PC-9 (cell line): ENCODE measurements at regions not wholly inside any gene's neighbourhood (a gene's known extent, or its start where the extent isn't known, plus 50 kb on each side); places are given as distances from the start of the nearest gene placed in this dataset.

Experiments
- BruUV-seq: library from RNA; stranded (reverse); fragments of 400-500 nt; replicated peaks from 2 replicates; lab custom pipeline; 2021; lab: Mats Ljungman, UMichigan
- CTCF ChIA-PET: fragments of 300-600 bp; sonication (Branson Sonifier 250); formaldehyde crosslinking; loops from one replicate; lab custom pipeline; 2022; ENCODE audit warnings: antibody characterized with exemption; lab: Charles Lee
- POLR2A ChIA-PET: fragments of 300-600 bp; sonication (Branson Sonifier 250); formaldehyde crosslinking; loops from one replicate; lab custom pipeline; 2022; ENCODE audit warnings: antibody characterized with exemption; ENCODE audit not compliant: unreplicated experiment; lab: Charles Lee
- DNase-seq, 2 experiments: peaks; one replicate each; pipeline versions ENCODE4 v3.0.0 to v3.0.0-alpha.2; 2015 to 2022; ENCODE audit warnings: mixed read lengths in 1 of 2
- H2AFZ ChIP-seq: fragments of 200-600 bp; sonication (generic); 2 replicates; pipeline ENCODE4 v1.8.1; 2017; ENCODE audit warnings: antibody characterized with exemption
- H3F3A ChIP-seq: fragments of 200-600 bp; sonication (generic); 2 replicates; pipeline ENCODE4 v1.8.1; 2017; ENCODE audit warnings: antibody characterized with exemption, mild to moderate bottlenecking, low read depth; ENCODE audit not compliant: insufficient read depth
- H3K27ac ChIP-seq: fragments of 200-600 bp; sonication (generic); 2 replicates; pipeline ENCODE4 v1.6.1; 2016; ENCODE audit warnings: mixed run types
- H3K27me3 ChIP-seq: fragments of 200-600 bp; sonication (generic); 2 replicates; pipeline ENCODE4 v1.6.1; 2016; ENCODE audit warnings: low read depth, mixed run types; ENCODE audit not compliant: insufficient read depth
- H3K36me3 ChIP-seq: fragments of 200-600 bp; sonication (generic); 2 replicates; pipeline ENCODE4 v1.6.1; 2016; ENCODE audit warnings: low read depth, mixed run types
- H3K4me1 ChIP-seq: fragments of 200-600 bp; sonication (generic); replicated peaks from 2 replicates; pipeline ENCODE4 v1.6.1; 2016; ENCODE audit warnings: mixed run types; ENCODE audit not compliant: insufficient read depth
- H3K4me2 ChIP-seq: fragments of 200-600 bp; sonication (generic); 2 replicates; pipeline ENCODE4 v1.6.1; 2017; ENCODE audit warnings: mixed run types
- H3K4me3 ChIP-seq: fragments of 200-600 bp; sonication (generic); 2 replicates; pipeline ENCODE4 v1.6.1; 2016; ENCODE audit warnings: mixed run types
- H3K79me2 ChIP-seq: fragments of 200-600 bp; sonication (generic); 2 replicates; pipeline ENCODE4 v1.6.1; 2017; ENCODE audit warnings: low read depth, mixed run types
- H3K9me2 ChIP-seq: fragments of 200-600 bp; sonication (generic); 2 replicates; pipeline ENCODE4 v1.8.1; 2017; ENCODE audit warnings: mild to moderate bottlenecking; ENCODE audit not compliant: insufficient read depth
- H3K9me3 ChIP-seq: fragments of 200-600 bp; sonication (generic); 2 replicates; pipeline ENCODE4 v1.8.1; 2016; ENCODE audit warnings: low read depth; ENCODE audit not compliant: insufficient read depth
- H4K20me1 ChIP-seq: fragments of 200-600 bp; sonication (generic); 2 replicates; pipeline ENCODE4 v1.8.1; 2017; ENCODE audit not compliant: insufficient read depth
- CTCF ChIP-seq: fragments of 200-600 bp; sonication (generic); conservative IDR thresholded peaks from 2 replicates; pipeline ENCODE4 v1.6.1; 2017; ENCODE audit warnings: mixed run types, antibody characterized with exemption, mild to moderate bottlenecking, moderate library complexity
- EZH2 ChIP-seq: fragments of 200-600 bp; sonication (generic); IDR thresholded peaks from 2 replicates; pipeline ENCODE4 v1.8.0; 2017; ENCODE audit warnings: antibody characterized with exemption, low read depth
- intact Hi-C: fragments of 100-400 bp; cut with micrococcal nuclease; formaldehyde crosslinking; loops from one replicate; pipeline ENCODE4 v1.10.0; 2022; ENCODE audit not compliant: unreplicated experiment

GRCh38 chr4:63700569-63700968 lies 708.7 kb downstream of the TECRL start:
- no peak for TF ChIP-seq EZH2
- no peak for TF ChIP-seq CTCF
- H2AFZ ChIP-seq, result no peak overlapping the region

GRCh38 chr4:63693321-63693720 lies 715.9 kb downstream of the TECRL start:
- no peaks in the 10 kb centered on the region for H3K4me1 ChIP-seq
- no peaks in the 10 kb centered on the region for H3K79me2 ChIP-seq
- DNase-seq, result no peak
- H3K4me2 ChIP-seq, result no peak overlapping the region
- H3K9me2 ChIP-seq, result no peaks in the 10 kb centered on the region
- H4K20me1 ChIP-seq, result no peaks in the 10 kb centered on the region
- TF ChIP-seq CTCF (no peak), EZH2 (no peak)
- H3K4me3 ChIP-seq, result no peak overlapping the region
- H3K9me3 ChIP-seq, result no peaks in the 10 kb centered on the region
- POLR2A ChIA-PET, result no interaction called here
- BruUV-seq, result no TSS peak
- no peaks in the 10 kb centered on the region for H3F3A ChIP-seq
- no peak overlapping the region for H2AFZ ChIP-seq
- intact Hi-C loops, result no loop called here
- CTCF ChIA-PET, result no interaction called here
- H3K36me3 ChIP-seq, result no peaks in the 10 kb centered on the region
- no peak overlapping the region for H3K27ac ChIP-seq
- no peaks in the 10 kb centered on the region for H3K27me3 ChIP-seq

More at GRCh38 chr4:63700569-63700968, 708.7 kb downstream of the TECRL start:
- H3K27me3 ChIP-seq, result no peaks in the 10 kb centered on the region
- no peak overlapping the region for H3K27ac ChIP-seq
- no TSS peak for BruUV-seq
- H3F3A ChIP-seq, result no peaks in the 10 kb centered on the region
- no peak for DNase-seq
- H3K9me2 ChIP-seq, result no peaks in the 10 kb centered on the region
- no peaks in the 10 kb centered on the region for H3K9me3 ChIP-seq
- no peaks in the 10 kb centered on the region for H4K20me1 ChIP-seq
- ChIA-PET CTCF (no interaction called here), POLR2A (no interaction called here)
- no peaks in the 10 kb centered on the region for H3K36me3 ChIP-seq
- H3K4me1 ChIP-seq, result no peaks in the 10 kb centered on the region
- no peaks in the 10 kb centered on the region for H3K79me2 ChIP-seq
- no peak overlapping the region for H3K4me3 ChIP-seq
- no peak overlapping the region for H3K4me2 ChIP-seq
- intact Hi-C loops, result no loop called here

GRCh38 chr4:63678358-63678931 lies 730.8 kb downstream of the TECRL start:
- ChIA-PET POLR2A (no interaction called here), CTCF (no interaction called here)
- Histone ChIP-seq H3K4me2 (no peak overlapping the region), H2AFZ (no peak overlapping the region), H3K9me2 (no peaks in the 10 kb centered on the region), H3K4me1 (no peaks in the 10 kb centered on the region), H3K27ac (no peak overlapping the region), H3K4me3 (no peak overlapping the region), H3K36me3 (no peaks in the 10 kb centered on the region), H3F3A (no peaks in the 10 kb centered on the region), H3K79me2 (no peaks in the 10 kb centered on the region), H4K20me1 (no peaks in the 10 kb centered on the region), H3K9me3 (no peaks in the 10 kb centered on the region), H3K27me3 (no peaks in the 10 kb centered on the region)
- no peak for DNase-seq
- intact Hi-C loops, result no loop called here
- TF ChIP-seq CTCF, result no peak
- TF ChIP-seq EZH2, result no peak
- no TSS peak for BruUV-seq
